GM12892 (cell line): ENCODE measurements at regions not wholly inside any gene's neighbourhood (a gene's known extent, or its start where the extent isn't known, plus 50 kb on each side); places are given as distances from the start of the nearest gene placed in this dataset.
"Not testable (repeated sequence)": the region's sequence is repeated elsewhere in the genome, so short reads cannot be mapped to it uniquely, and the experiment has no call there.

ENCODE experiments used
- DNase-seq: peaks from one replicate; pipeline ENCODE4 v3.0.0; 2011; ENCODE audit not compliant: insufficient read length
- FAIRE-seq: peaks from 2 replicates; lab custom pipeline; 2011; peaks lifted over from hg19 to GRCh38; lab: Jason Lieb, UNC
- POLR2A ChIP-seq: IDR thresholded peaks from 2 replicates; pipeline ENCODE4 v1.6.1; 2011; ENCODE audit warnings: low read depth, low read length, control low read depth
- POLR2AphosphoS5 ChIP-seq: IDR thresholded peaks from 2 replicates; pipeline ENCODE4 v1.6.1; 2011; ENCODE audit warnings: low read depth, low read length, control low read depth
- TAF1 ChIP-seq: IDR thresholded peaks from 2 replicates; pipeline ENCODE4 v1.6.1; 2011; ENCODE audit warnings: low read depth, mild to moderate bottlenecking, control low read depth, low read length, borderline replicate concordance

DNA sequence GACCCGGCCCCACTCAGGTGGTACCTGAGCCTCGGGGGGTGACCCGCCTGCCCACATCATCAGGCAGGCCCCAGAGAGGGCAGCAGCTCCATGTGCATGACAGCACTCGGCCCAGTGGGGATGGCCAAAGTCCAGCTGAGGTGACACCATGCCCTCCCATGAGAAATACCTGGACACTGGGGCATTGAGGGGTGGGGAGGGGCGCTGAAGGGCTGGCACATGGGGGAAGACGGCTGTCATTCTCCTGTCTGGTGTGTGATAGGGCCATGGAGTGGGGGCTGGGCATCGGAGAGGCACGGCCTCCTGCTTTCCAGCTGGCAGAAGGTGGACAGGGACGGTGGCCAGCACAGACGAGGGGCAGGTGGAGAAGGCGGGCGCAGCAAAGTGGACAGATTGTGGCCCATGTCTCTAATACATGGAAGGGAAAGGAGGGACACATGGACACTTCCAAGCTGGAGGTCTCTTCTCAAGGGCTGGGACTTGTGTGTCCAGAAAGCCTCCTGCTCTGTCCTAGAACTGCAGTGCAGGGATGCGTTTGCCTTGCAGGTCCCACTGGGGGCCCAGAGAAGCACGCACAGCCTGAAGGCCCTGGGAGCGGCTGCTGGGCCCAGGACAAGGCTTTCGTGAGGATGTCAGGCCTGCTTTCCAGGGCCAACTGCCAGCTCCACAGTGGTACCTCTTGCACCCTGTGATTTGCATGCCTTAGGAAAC, 302.2 kb downstream of the NDUFA10 start:
- FAIRE-seq: no peak
- TF ChIP-seq POLR2A (no peak), TAF1 (no peak), POLR2AphosphoS5 (no peak)
- no peak for DNase-seq

- TF ChIP-seq POLR2A: no peak
- TF ChIP-seq POLR2AphosphoS5: no peak
- no peak for TF ChIP-seq TAF1
- DNase-seq (no peak), FAIRE-seq (no peak)
These were observed 303.0 kb downstream of the NDUFA10 start for GRCh38 chr2:239721991-239722759.

- no peak for TF ChIP-seq TAF1
- TF ChIP-seq POLR2A: no peak
- no peak for TF ChIP-seq POLR2AphosphoS5
- DNase-seq (no peak), FAIRE-seq (no peak)
These were observed 303.6 kb downstream of the NDUFA10 start for GRCh38 chr2:239721531-239721930.

DNA sequence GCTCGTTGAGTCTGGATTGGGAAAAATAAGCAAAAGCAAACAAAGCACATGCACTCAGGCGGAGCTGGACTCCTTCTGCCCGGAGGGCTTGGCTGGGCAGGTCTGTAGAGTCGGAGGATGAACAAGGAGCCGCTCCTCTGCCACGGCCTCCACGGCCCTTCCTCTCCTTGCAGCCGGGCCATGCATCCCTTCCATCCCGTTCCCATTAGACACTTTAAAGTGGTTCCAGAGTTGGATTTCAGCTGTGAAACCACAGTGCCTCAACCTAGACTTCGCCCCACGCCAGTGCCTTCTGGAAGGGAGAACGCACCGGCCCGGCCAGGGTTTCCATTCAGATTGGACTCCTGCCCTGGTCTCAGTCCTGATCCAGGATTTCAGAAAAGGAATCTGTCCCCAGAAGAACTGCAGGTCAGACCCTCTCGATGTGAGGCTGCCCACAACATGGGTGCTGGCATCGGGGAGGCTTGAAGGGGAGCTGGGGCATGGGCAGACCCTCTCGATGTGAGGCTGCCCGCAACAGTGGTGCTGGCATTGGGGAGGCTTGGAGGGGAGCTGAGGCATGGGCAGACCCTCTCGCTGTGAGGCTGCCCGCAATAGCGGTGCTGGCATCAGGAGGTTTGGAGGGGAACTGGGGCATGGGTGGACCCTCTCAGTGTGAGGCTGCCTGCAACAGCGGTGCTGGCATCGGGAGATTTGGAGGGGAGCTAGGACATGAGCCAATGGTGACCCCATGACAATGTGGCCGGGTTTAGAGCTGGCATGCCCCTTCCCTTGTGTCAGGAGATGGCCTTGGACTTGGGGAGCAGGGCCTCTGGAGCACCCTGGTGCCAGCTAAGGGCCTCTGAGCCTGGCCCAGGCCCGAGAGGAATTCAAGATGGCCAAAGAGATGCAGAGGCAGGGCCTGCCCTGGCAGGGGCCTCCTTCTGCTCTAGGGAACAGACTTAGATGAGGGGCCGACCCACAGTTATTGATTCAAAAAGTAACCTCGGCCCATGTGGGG, 304.5 kb downstream of the NDUFA10 start:
- no peak for FAIRE-seq
- DNase-seq: no peak
- TF ChIP-seq POLR2A (no peak), TAF1 (no peak), POLR2AphosphoS5 (no peak)

DNA sequence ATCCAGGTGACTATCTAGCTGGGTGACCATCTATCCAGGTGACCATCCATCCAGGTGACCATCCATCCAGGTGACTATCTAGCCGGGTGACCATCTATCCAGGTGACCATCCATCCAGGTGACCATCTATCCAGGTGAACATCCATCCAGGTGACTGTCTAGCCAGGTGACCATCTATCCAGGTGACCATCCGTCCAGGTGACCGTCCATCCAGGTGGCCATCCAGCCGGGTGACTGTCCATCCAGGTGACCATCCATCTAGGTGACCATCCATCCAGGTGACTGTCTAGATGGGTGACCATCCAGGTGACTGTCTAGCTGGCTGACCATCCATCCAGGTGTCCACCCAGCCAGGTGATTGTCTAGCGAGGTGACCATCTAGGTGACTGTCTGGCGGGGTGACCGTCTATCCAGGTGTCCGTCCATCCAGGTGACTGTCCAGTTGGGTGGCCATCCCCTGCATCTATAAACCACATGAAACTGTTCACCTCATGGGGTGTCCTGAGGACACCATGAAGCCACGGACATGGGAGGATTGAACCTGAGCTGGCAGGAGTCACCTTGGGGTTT, 305.3 kb downstream of the NDUFA10 start:
- DNase-seq (no peak), FAIRE-seq (no peak)
- TF ChIP-seq POLR2AphosphoS5 (no peak), POLR2A (no peak), TAF1 (no peak)

DNA sequence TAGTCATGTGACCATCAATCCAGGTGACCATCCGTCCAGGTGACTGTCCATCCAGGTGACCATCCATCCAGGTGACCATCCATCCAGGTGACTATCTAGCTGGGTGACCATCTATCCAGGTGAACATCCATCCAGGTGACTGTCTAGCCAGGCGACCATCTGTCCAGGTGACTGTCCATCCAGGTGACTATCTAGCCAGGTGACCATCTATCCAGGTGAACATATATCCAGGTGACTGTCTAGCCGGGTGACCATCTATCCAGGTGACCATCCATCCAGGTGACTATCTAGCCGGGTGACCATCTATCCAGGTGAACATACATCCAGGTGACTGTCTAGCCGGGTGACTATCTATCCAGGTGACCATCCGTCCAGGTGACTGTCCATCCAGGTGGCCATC, 306.2 kb downstream of the NDUFA10 start:
- not testable (repeated sequence) for FAIRE-seq, DNase-seq

- DNase-seq: no peak
- no peak for FAIRE-seq
- TF ChIP-seq POLR2AphosphoS5 (no peak), TAF1 (no peak), POLR2A (no peak)
These were observed 307.4 kb downstream of the NDUFA10 start for GRCh38 chr2:239717706-239718105.

- no peak for FAIRE-seq
- no peak for DNase-seq
- TF ChIP-seq TAF1 (no peak), POLR2AphosphoS5 (no peak), POLR2A (no peak)
These were observed 307.8 kb downstream of the NDUFA10 start for GRCh38 chr2:239717319-239717675.

GRCh38 chr2:239716536-239717318, 308.4 kb downstream of the NDUFA10 start:
- FAIRE-seq: no peak
- DNase-seq: no peak
- TF ChIP-seq TAF1: no peak
- TF ChIP-seq POLR2AphosphoS5: no peak

- FAIRE-seq: no peak
- no peak for DNase-seq
- TF ChIP-seq TAF1 (no peak), POLR2AphosphoS5 (no peak), POLR2A (no peak)
These were observed 309.1 kb downstream of the NDUFA10 start for GRCh38 chr2:239716009-239716408.

- TF ChIP-seq POLR2A (no peak), POLR2AphosphoS5 (no peak), TAF1 (no peak)
- FAIRE-seq: no peak
- DNase-seq: no peak
These were observed 309.5 kb downstream of the NDUFA10 start for GRCh38 chr2:239715606-239716005.
